ENCODE measurements at regions not wholly inside any gene's neighbourhood (a gene's known extent, or its start where the extent isn't known, plus 50 kb on each side); places are given as distances from the start of the nearest gene placed in this dataset.

DNA sequence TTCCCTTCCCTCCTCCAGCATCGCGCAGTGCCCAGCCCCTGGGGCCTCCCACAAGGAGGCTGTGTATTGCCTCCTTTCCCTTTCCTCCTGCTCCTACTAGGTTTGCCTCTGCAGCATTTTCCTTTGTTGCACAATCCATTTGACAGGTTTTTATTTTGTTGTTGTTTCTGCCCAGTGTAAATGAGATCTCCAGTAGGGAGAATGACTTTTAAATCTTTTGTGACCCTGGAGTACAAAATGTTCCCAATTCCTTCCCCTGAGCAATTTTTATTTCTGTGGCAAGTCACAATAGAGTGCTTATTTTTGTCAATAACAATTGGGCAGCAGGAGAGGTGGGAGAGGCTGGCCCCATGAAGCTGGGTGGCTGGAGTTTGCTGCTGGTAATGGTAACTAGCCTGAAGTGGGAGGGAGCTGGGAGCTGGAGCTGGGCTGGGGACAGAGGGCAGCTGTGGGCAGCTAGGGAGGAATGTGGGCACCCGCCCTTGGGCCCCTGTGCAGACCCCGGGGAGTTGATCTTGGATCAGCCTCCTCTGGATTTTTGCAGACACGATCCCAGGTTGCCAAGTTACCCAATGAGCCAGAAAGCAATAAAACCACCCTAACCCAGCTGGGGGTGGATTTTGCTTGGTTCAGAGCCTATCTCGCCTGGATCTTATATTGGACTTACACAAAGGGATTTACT is 160.1 kb downstream of the KTN1 start:
- TF ChIP-seq, protein P1, sequence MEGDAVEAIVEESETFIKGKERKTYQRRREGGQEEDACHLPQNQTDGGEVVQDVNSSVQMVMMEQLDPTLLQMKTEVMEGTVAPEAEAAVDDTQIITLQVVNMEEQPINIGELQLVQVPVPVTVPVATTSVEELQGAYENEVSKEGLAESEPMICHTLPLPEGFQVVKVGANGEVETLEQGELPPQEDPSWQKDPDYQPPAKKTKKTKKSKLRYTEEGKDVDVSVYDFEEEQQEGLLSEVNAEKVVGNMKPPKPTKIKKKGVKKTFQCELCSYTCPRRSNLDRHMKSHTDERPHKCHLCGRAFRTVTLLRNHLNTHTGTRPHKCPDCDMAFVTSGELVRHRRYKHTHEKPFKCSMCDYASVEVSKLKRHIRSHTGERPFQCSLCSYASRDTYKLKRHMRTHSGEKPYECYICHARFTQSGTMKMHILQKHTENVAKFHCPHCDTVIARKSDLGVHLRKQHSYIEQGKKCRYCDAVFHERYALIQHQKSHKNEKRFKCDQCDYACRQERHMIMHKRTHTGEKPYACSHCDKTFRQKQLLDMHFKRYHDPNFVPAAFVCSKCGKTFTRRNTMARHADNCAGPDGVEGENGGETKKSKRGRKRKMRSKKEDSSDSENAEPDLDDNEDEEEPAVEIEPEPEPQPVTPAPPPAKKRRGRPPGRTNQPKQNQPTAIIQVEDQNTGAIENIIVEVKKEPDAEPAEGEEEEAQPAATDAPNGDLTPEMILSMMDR (conservative IDR thresholded peaks at IDR 0.05; ENCODE audit: low read depth, low read length) = no peak
- no peak for TF ChIP-seq RFX5 (IDR thresholded peaks at IDR 0.05; ENCODE audit: low read depth, low read length)
- no peak for TF ChIP-seq FOS (IDR thresholded peaks at IDR 0.05; ENCODE audit: low read depth, low read length)
- no peak for TF ChIP-seq CEBPB (IDR thresholded peaks at IDR 0.05; ENCODE audit: low read depth, low read length)
- TF ChIP-seq, protein P2, sequence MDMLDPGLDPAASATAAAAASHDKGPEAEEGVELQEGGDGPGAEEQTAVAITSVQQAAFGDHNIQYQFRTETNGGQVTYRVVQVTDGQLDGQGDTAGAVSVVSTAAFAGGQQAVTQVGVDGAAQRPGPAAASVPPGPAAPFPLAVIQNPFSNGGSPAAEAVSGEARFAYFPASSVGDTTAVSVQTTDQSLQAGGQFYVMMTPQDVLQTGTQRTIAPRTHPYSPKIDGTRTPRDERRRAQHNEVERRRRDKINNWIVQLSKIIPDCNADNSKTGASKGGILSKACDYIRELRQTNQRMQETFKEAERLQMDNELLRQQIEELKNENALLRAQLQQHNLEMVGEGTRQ (IDR thresholded peaks at IDR 0.05; ENCODE audit: low read depth, low read length) = no peak
- no peak for TF ChIP-seq SMC3 (IDR thresholded peaks at IDR 0.05; ENCODE audit: low read depth, low read length)
- TF ChIP-seq RCOR1 (IDR thresholded peaks at IDR 0.05; ENCODE audit: insufficient replicate concordance, low read length) = no peak
- no peak for TF ChIP-seq POLR2A (IDR thresholded peaks at IDR 0.05; ENCODE audit: low read depth, low read length)
- TF ChIP-seq MXI1 (IDR thresholded peaks at IDR 0.05; ENCODE audit: borderline replicate concordance, low read depth, low read length) = no peak
- no peak for TF ChIP-seq RAD21 (IDR thresholded peaks at IDR 0.05; ENCODE audit: low read length)
- no peak for TF ChIP-seq ELK1 (IDR thresholded peaks at IDR 0.05; ENCODE audit: borderline replicate concordance, low read depth, low read length)
- TF ChIP-seq MAFK (IDR thresholded peaks at IDR 0.05; ENCODE audit: low read depth, low read length) = no peak
- no peak for TF ChIP-seq CHD1 (IDR thresholded peaks at IDR 0.05; ENCODE audit: low read depth, low read length)
